Vagina (tissue), 2 donors: ENCODE measurements at regions not wholly inside any gene's neighbourhood (a gene's known extent, or its start where the extent isn't known, plus 50 kb on each side); places are given as distances from the start of the nearest gene placed in this dataset.

Source experiments
- CTCF ChIP-seq, 3 experiments: fragments of 450-650 bp in 2 of 3; fragments of 200-600 bp in 1 of 3; sonication (generic) in 1 of 3; IDR thresholded peaks; one replicate each; pipeline ENCODE4 v1.5.1; 2017 to 2019; ENCODE audit warnings: antibody characterized with exemption in 3 of 3, mild to moderate bottlenecking in 2 of 3, moderate library complexity in 2 of 3
- POLR2A ChIP-seq, 2 donors: fragments of 450-650 bp; IDR thresholded peaks; one replicate each; pipeline ENCODE4 v1.6.1; 2017; ENCODE audit warnings: antibody characterized with exemption in 2 of 2, mild to moderate bottlenecking in 2 of 2, moderate library complexity in 2 of 2
- POLR2AphosphoS5 ChIP-seq, 2 donors: sonication (generic); formaldehyde crosslinking; IDR thresholded peaks; one replicate each; pipeline ENCODE4 v1.9.0; 2017; ENCODE audit warnings: antibody characterized with exemption in 2 of 2, mild to moderate bottlenecking in 2 of 2, low read depth in 1 of 2; ENCODE audit not compliant: insufficient read depth in 1 of 2

DNA sequence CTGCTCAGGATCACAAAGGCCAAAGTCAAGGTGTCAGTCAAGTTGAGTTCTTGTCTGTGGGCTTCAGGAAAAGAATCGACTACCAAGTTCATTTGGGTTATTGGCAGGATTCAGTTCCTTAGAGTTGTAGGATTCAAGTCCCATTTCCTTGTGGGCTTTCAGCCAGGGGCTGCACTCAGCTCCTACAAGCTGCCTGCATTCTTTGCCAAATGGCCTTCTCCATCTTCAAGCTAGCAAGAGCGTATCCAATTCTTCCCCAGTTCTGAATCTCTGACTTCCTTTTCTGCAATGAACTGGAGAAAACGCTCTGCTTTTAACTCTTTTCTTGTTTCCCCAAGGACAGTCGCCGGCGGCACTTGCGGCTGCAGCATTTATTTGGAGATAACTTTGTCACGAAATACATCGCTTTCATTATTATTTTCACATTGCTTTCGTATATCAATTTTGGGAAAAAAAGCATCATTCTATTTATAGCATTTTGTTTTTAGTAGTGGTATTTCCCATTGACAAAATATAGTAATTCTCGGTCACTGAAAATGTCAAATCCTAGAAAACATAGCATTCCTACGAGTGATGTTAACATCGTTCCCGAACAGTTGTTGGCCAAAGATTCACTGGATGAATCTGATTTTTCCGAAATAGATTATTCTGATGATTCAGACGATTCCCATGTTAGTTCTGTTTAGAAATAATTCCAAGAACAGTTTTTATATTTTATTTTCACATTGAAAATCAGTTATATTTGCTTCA is 59.6 kb upstream of the SERPINE2 start:
- no peak for TF ChIP-seq POLR2A (IDR thresholded peaks at IDR 0.05)
- TF ChIP-seq CTCF (IDR thresholded peaks at IDR 0.05) = no peak
- TF ChIP-seq POLR2AphosphoS5 (IDR thresholded peaks at IDR 0.05; ENCODE audit: insufficient read depth in 1 of 2, low read depth in 1 of 2) = no peak
